IMR-90 (cell line): ENCODE measurements at regions not wholly inside any gene's neighbourhood (a gene's known extent, or its start where the extent isn't known, plus 50 kb on each side); places are given as distances from the start of the nearest gene placed in this dataset.

Experiments used
- ATAC-seq: fragments of 200-7000 bp; cut with Tn5 transposase; 2 replicates; pipeline ENCODE4 v1.9.1; 2020; ENCODE audit warnings: low read depth, mild to moderate bottlenecking, moderate library complexity
- BruUV-seq: library from RNA; stranded (reverse); fragments of 400-500 nt; replicated peaks from 2 replicates; lab custom pipeline; 2021; lab: Mats Ljungman, UMichigan
- CTCF ChIA-PET: fragments of 300-600 bp; formaldehyde crosslinking; extraction: SDS; loops from one replicate; lab custom pipeline; 2021; ENCODE audit warnings: antibody characterized with exemption; lab: Yijun Ruan, JAX
- POLR2A ChIA-PET: fragments of 300-600 bp; sonication (Branson Sonifier 250); formaldehyde crosslinking; loops from one replicate; lab custom pipeline; 2022; ENCODE audit warnings: antibody characterized with exemption; ENCODE audit not compliant: unreplicated experiment; lab: Charles Lee
- DNase-seq: peaks from one replicate; pipeline ENCODE4 v3.0.0; 2013
- H2AFZ ChIP-seq: replicated peaks from 2 replicates; pipeline ENCODE3; 2013; ENCODE audit warnings: low read length, mild to moderate bottlenecking; ENCODE audit not compliant: poor library complexity
- H2AK5ac ChIP-seq: 2 replicates; pipeline ENCODE4 v1.6.1; 2013; ENCODE audit warnings: low read depth, low read length, inconsistent platforms
- H2AK9ac ChIP-seq: replicated peaks from 2 replicates; pipeline ENCODE3; 2013; ENCODE audit warnings: mild to moderate bottlenecking, low read depth, low read length, moderate library complexity; ENCODE audit not compliant: poor library complexity
- H2BK120ac ChIP-seq: 2 replicates; pipeline ENCODE4 v1.6.1; 2013; ENCODE audit warnings: low read depth, low read length, inconsistent platforms
- H2BK15ac ChIP-seq: 3 replicates; pipeline ENCODE4 v1.6.1; 2013; ENCODE audit warnings: low read depth, low read length, inconsistent platforms
- H2BK20ac ChIP-seq: 2 replicates; pipeline ENCODE4 v1.6.1; 2013; ENCODE audit warnings: low read depth, mild to moderate bottlenecking, inconsistent platforms, low read length, moderate library complexity
- H2BK5ac ChIP-seq: 2 replicates; pipeline ENCODE4 v1.6.1; 2013; ENCODE audit warnings: mild to moderate bottlenecking, low read depth, low read length, inconsistent platforms; ENCODE audit not compliant: poor library complexity, severe bottlenecking
- H3K14ac ChIP-seq: replicated peaks from 2 replicates; pipeline ENCODE4 v1.6.1; 2013; ENCODE audit warnings: low read depth, low read length, inconsistent platforms
- H3K18ac ChIP-seq: 2 replicates; pipeline ENCODE4 v1.6.1; 2013; ENCODE audit warnings: low read depth, low read length, control low read depth
- H3K23ac ChIP-seq: 2 replicates; pipeline ENCODE4 v1.6.1; 2013; ENCODE audit warnings: low read depth, low read length, inconsistent platforms
- H3K27ac ChIP-seq: 2 replicates; pipeline ENCODE4 v1.5.1; 2013; ENCODE audit warnings: mild to moderate bottlenecking, control low read depth, low read length; ENCODE audit not compliant: insufficient read depth
- H3K27me3 ChIP-seq: 2 replicates; pipeline ENCODE4 v1.6.1; 2013; ENCODE audit warnings: low read length; ENCODE audit not compliant: control insufficient read depth, insufficient read depth
- H3K36me3 ChIP-seq: 2 replicates; pipeline ENCODE4 v1.6.1; 2013; ENCODE audit warnings: low read length, mixed read lengths; ENCODE audit not compliant: control insufficient read depth, insufficient read depth
- H3K4ac ChIP-seq: 2 replicates; pipeline ENCODE4 v1.6.1; 2013; ENCODE audit warnings: low read depth, low read length, inconsistent platforms
- H3K4me1 ChIP-seq: 2 replicates; pipeline ENCODE4 v1.6.1; 2013; ENCODE audit warnings: low read length, mixed read lengths; ENCODE audit not compliant: control insufficient read depth, insufficient read depth
- H3K4me2 ChIP-seq: 2 replicates; pipeline ENCODE4 v1.6.1; 2013; ENCODE audit warnings: low read depth, mild to moderate bottlenecking, control low read depth, low read length, moderate library complexity
- H3K4me3 ChIP-seq: 2 replicates; pipeline ENCODE4 v1.5.1; 2013; ENCODE audit warnings: low read depth, mild to moderate bottlenecking, control low read depth, low read length, moderate library complexity; ENCODE audit not compliant: insufficient read depth
- H3K56ac ChIP-seq: 2 replicates; pipeline ENCODE4 v1.6.1; 2013; ENCODE audit warnings: low read length, inconsistent platforms; ENCODE audit not compliant: insufficient read depth; ENCODE audit errors: extremely low read depth
- H3K79me1 ChIP-seq, 2 experiments: 2 replicates each; pipeline ENCODE4 v1.6.1; 2013; ENCODE audit warnings: low read length in 2 of 2, inconsistent platforms in 1 of 2, low read depth in 1 of 2
- H3K9ac ChIP-seq: 2 replicates; pipeline ENCODE4 v1.6.1; 2013; ENCODE audit warnings: low read depth, low read length, control low read depth
- H3K9me1 ChIP-seq: 2 replicates; pipeline ENCODE4 v1.6.1; 2013; ENCODE audit warnings: low read length, inconsistent platforms; ENCODE audit not compliant: insufficient read depth
- H3K9me3 ChIP-seq: 2 replicates; pipeline ENCODE4 v1.6.1; 2013; ENCODE audit warnings: low read length; ENCODE audit not compliant: control insufficient read depth, insufficient read depth
- H4K20me1 ChIP-seq: 2 replicates; pipeline ENCODE4 v1.6.1; 2013; ENCODE audit warnings: low read length, inconsistent platforms; ENCODE audit not compliant: insufficient read depth
- H4K5ac ChIP-seq: 2 replicates; pipeline ENCODE4 v1.6.1; 2013; ENCODE audit warnings: mild to moderate bottlenecking, low read depth, low read length, control low read depth
- H4K8ac ChIP-seq, 2 experiments: 2 replicates each; pipeline ENCODE4 v1.6.1; 2013; ENCODE audit warnings: low read depth in 2 of 2, low read length in 2 of 2, control low read depth in 1 of 2, inconsistent platforms in 1 of 2
- H4K91ac ChIP-seq: 2 replicates; pipeline ENCODE4 v1.6.1; 2013; ENCODE audit warnings: low read depth, low read length, inconsistent platforms; ENCODE audit not compliant: insufficient read depth
- MXI1 ChIP-seq: IDR thresholded peaks from 2 replicates; pipeline ENCODE4 v1.6.1; 2012; ENCODE audit warnings: low read depth, mild to moderate bottlenecking, low read length, moderate library complexity, borderline replicate concordance
- RCOR1 ChIP-seq: IDR thresholded peaks from 2 replicates; pipeline ENCODE4 v1.6.1; 2012; ENCODE audit warnings: mild to moderate bottlenecking, low read length, improper control_type of control experiment; ENCODE audit not compliant: insufficient replicate concordance
- dilution Hi-C: fragments of 300-500 bp; cut with HindIII; formaldehyde crosslinking; loops from one replicate; pipeline ENCODE4 v1.14.3; 2018; ENCODE audit warnings: low sequenced_read_pairs; ENCODE audit not compliant: unreplicated experiment
- in situ Hi-C: fragments of 300-500 bp; cut with MboI; formaldehyde crosslinking; loops from 3 replicates; pipeline ENCODE4 v1.14.3; 2019; ENCODE audit warnings: low sequenced_read_pairs, inconsistent platforms, mixed read lengths
- intact Hi-C: fragments of 100-400 bp; cut with micrococcal nuclease; formaldehyde crosslinking; loops from 2 replicates; pipeline ENCODE4 v1.10.0; 2022

DNA sequence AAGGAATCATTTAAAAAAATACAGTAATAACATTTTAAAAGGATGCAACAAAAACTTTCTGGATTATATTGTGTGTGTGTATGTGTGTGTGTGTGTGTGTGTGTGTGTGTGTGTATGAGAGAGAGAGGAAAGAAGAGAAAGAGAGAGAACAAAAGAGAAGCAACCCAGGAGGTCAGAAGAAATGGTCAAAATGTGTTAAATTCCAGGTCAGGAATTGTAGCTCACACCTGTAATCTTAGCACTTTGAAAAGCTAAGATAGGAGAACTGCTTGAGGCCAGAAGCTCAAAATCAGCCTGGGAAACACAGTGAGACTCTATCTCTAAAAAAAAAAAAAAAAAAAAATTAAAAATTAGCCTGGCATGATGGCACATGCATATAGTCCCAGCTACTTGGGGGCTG lies 311.8 kb upstream of the CDH12 start:
- Histone ChIP-seq H3K9me1 (no peaks in the 10 kb centered on the region), H2BK15ac (no peak overlapping the region), H3K18ac (no peak overlapping the region), H3K14ac (no peak overlapping the region), H3K23ac (no peak overlapping the region), H3K9ac (no peak overlapping the region), H3K9me3 (peaks cover 5% of the 10 kb centered on the region; the same call in 1 of the 2 replicates), H2AK5ac (no peak overlapping the region), H2BK5ac (no peak overlapping the region), H2BK20ac (no peak overlapping the region), H3K4ac (no peak overlapping the region), H3K4me2 (no peak overlapping the region), H4K91ac (no peak overlapping the region), H2BK120ac (no peak overlapping the region), H3K36me3 (no peaks in the 10 kb centered on the region), H4K8ac (no peak overlapping the region), H3K56ac (no peak overlapping the region), H3K27ac (no peak overlapping the region), H3K4me1 (no peaks in the 10 kb centered on the region), H4K5ac (no peak overlapping the region), H3K4me3 (no peak overlapping the region), H3K27me3 (no peaks in the 10 kb centered on the region), H2AFZ (no peak overlapping the region), H2AK9ac (no peak overlapping the region), H3K79me1 (no peaks in the 10 kb centered on the region), H4K20me1 (no peaks in the 10 kb centered on the region)
- no TSS peak for BruUV-seq
- intact Hi-C loops: no loop called here
- dilution Hi-C loops: no loop called here
- ATAC-seq (no peak), DNase-seq (no peak)
- in situ Hi-C loops: no loop called here
- POLR2A ChIA-PET: no interaction called here
- TF ChIP-seq MXI1 (no peak), RCOR1 (no peak)
- CTCF ChIA-PET: interaction anchor here (0.6 to 1.0 kb wide), 2 partner anchors 55 to 171 kb away, joined by 3 to 4 read pairs; no protein-coding TSS in a partner anchor
